Tibial nerve (tissue), 4 donors: ENCODE measurements at regions not wholly inside any gene's neighbourhood (a gene's known extent, or its start where the extent isn't known, plus 50 kb on each side); places are given as distances from the start of the nearest gene placed in this dataset. TPM values are rescaled to one million over a fixed set of nuclear protein-coding genes. Genes with fewer than 3 reads are reported as not detected.

ENCODE experiments used
- DNase-seq, 2 donors: peaks; one replicate each; pipeline ENCODE4 v3.0.0-alpha.2; 2019; ENCODE audit warnings: low spot score in 2 of 2
- H3K27ac ChIP-seq, 4 donors: fragments of 200-600 bp; sonication (generic) in 3 of 4; one replicate each; pipeline ENCODE4 v1.5.1; 2017 to 2019; ENCODE audit warnings: mild to moderate bottlenecking in 1 of 4
- H3K27me3 ChIP-seq, 2 donors: fragments of 200-600 bp; sonication (generic) in 1 of 2; one replicate each; pipeline versions ENCODE4 v1.5.1 to v1.6.0; 2017 to 2019
- H3K36me3 ChIP-seq, 3 donors: fragments of 200-600 bp; sonication (generic); one replicate each; pipeline ENCODE4 v1.5.1; 2018 to 2019
- H3K4me1 ChIP-seq, 4 donors: fragments of 200-600 bp; sonication (generic) in 3 of 4; one replicate each; pipeline ENCODE4 v1.5.1; 2017 to 2019
- H3K4me3 ChIP-seq, 4 donors: fragments of 200-600 bp; sonication (generic) in 3 of 4; one replicate each; pipeline ENCODE4 v1.5.1; 2017 to 2019; ENCODE audit warnings: mild to moderate bottlenecking in 1 of 4, moderate library complexity in 1 of 4
- H3K9me3 ChIP-seq, 4 donors: fragments of 200-600 bp; sonication (generic) in 3 of 4; one replicate each; pipeline ENCODE4 v1.5.1; 2017 to 2019
- CTCF ChIP-seq, 5 experiments: fragments of 200-600 bp in 3 of 5; fragments of 450-650 bp in 2 of 5; sonication (generic) in 3 of 5; IDR thresholded peaks; one replicate each; pipeline ENCODE4 v1.5.1; 2016 to 2019; ENCODE audit warnings: antibody characterized with exemption in 5 of 5, mild to moderate bottlenecking in 3 of 5, moderate library complexity in 2 of 5
- EP300 ChIP-seq, 2 donors: sonication (generic); formaldehyde crosslinking; IDR thresholded peaks; one replicate each; pipeline ENCODE4 v1.6.1; 2017; ENCODE audit warnings: antibody characterized with exemption in 2 of 2, mild to moderate bottlenecking in 1 of 2
- POLR2A ChIP-seq, 2 donors: fragments of 450-650 bp; IDR thresholded peaks; one replicate each; pipeline ENCODE4 v1.6.1; 2017; ENCODE audit warnings: antibody characterized with exemption in 2 of 2, mild to moderate bottlenecking in 2 of 2, moderate library complexity in 2 of 2
- WGBS, 2 donors: methylation state at CpG; one replicate each; pipeline ENCODE4 v1.1.5; 2018; 5-methylcytosine and 5-hydroxymethylcytosine counted together
- small RNA-seq: library from RNA; depleted of rRNA; stranded (forward); fragments of <200 nt; gene quantifications from one replicate; pipeline ENCODE3, GENCODE V24; 2016

- Histone ChIP-seq H3K27ac (no peak overlapping the region), H3K36me3 (no peaks in the 10 kb centered on the region), H3K4me3 (no peak overlapping the region), H3K9me3 (peaks cover 0 to 5% (median 0%) of the 10 kb centered on the region in 4 donors), H3K4me1 (no peaks in the 10 kb centered on the region), H3K27me3 (peaks cover 0 to 55% of the 10 kb centered on the region in 2 donors)
- no peak for DNase-seq
- 26 to 31% methylated on average over 13 to 16 of the region's 16 CpGs for WGBS, 2 donors
- TF ChIP-seq CTCF (IDR thresholded peaks at IDR 0.05) (no peak), EP300 (IDR thresholded peaks at IDR 0.05) (no peak), POLR2A (IDR thresholded peaks at IDR 0.05) (no peak)
Observed at GRCh38 chr4:1459081-1459721, 53.0 kb upstream of the NKX1-1 start.

DNA sequence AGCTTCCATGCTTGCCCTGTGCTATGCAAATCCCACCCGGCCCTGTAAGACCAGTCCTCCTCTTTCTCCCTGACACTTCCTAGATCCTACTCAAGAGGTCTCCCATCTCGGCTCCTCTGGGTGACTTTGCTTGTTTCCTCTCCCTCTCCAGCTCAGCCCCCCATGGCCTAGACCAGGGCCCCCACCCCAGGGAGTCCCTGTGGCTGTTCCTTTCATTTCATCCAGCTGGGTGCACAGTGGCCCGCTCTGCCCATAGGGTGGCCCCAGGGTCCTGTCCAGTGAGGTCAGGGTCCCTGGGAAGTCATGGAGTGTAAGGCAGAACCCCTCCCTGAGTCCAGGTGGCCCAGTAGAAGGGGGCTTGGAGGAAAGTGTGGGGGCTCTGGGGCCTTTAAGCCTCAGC is 52.3 kb upstream of the NKX1-1 start:
- 58 to 62% methylated on average over 3 of the region's 3 CpGs for WGBS, 2 donors
- H3K4me1 ChIP-seq: no peaks in the 10 kb centered on the region
- peaks cover 0 to 5% (median 0%) of the 10 kb centered on the region in 4 donors for H3K9me3 ChIP-seq
- TF ChIP-seq EP300 (IDR thresholded peaks at IDR 0.05) (no peak), POLR2A (IDR thresholded peaks at IDR 0.05) (no peak), CTCF (IDR thresholded peaks at IDR 0.05) (no peak)
- no peak overlapping the region for H3K27ac ChIP-seq
- no peak overlapping the region for H3K4me3 ChIP-seq
- peaks cover 0 to 49% of the 10 kb centered on the region in 2 donors for H3K27me3 ChIP-seq
- no peak for DNase-seq
- no peaks in the 10 kb centered on the region for H3K36me3 ChIP-seq

Small RNAs in the stretch of these regions (small RNA-seq; reads per million reads assigned to genes)
- gene AC147067.2: not detected
